ENCODE measurements at regions not wholly inside any gene's neighbourhood (a gene's known extent, or its start where the extent isn't known, plus 50 kb on each side); places are given as distances from the start of the nearest gene placed in this dataset.

GRCh38 chr1:68984289-68984688 is 487.4 kb upstream of the DEPDC1 start:
- TF ChIP-seq CTCF (IDR thresholded peaks at IDR 0.05; ENCODE audit: insufficient read depth, low read length) (no peak), POLR2AphosphoS5 (IDR thresholded peaks at IDR 0.05; ENCODE audit: low read depth) (no peak), REST (IDR thresholded peaks at IDR 0.05; ENCODE audit: insufficient replicate concordance, low read depth) (no peak), GABPA (IDR thresholded peaks at IDR 0.05; ENCODE audit: low read depth) (no peak), SPI1 (IDR thresholded peaks at IDR 0.05; ENCODE audit: borderline replicate concordance, low read depth) (no peak)

Measured in HL-60 (cell line).